Sigmoid colon (tissue), 6 donors: ENCODE measurements at regions not wholly inside any gene's neighbourhood (a gene's known extent, or its start where the extent isn't known, plus 50 kb on each side); places are given as distances from the start of the nearest gene placed in this dataset.

Experiments
- DNase-seq: peaks from one replicate; pipeline ENCODE4 v3.0.0-alpha.2; 2019
- H3K27ac ChIP-seq, 4 donors: fragments of 200-600 bp; sonication (generic); one replicate each; pipeline ENCODE4 v1.5.1; 2016 to 2019; ENCODE audit warnings: mild to moderate bottlenecking in 1 of 4
- H3K27me3 ChIP-seq, 3 donors: fragments of 200-600 bp; sonication (generic); one replicate each; pipeline ENCODE4 v1.5.1; 2019; ENCODE audit warnings: mild to moderate bottlenecking in 1 of 3
- H3K36me3 ChIP-seq, 4 donors: fragments of 200-600 bp; sonication (generic); one replicate each; pipeline ENCODE4 v1.5.1; 2016 to 2019
- H3K4me1 ChIP-seq, 4 donors: fragments of 200-600 bp; sonication (generic); one replicate each; pipeline ENCODE4 v1.5.1; 2017 to 2019
- H3K4me3 ChIP-seq, 4 donors: fragments of 200-600 bp; sonication (generic); one replicate each; pipeline ENCODE4 v1.5.1; 2017 to 2019; ENCODE audit warnings: mild to moderate bottlenecking in 2 of 4, moderate library complexity in 1 of 4
- H3K9me3 ChIP-seq, 4 donors: fragments of 200-600 bp in 3 of 4; sonication (generic) in 3 of 4; one replicate each; pipeline versions ENCODE4 v1.5.1 to v1.6.1; 2013 to 2019
- CTCF ChIP-seq, 4 experiments: fragments of 450-650 bp in 3 of 4; fragments of 200-600 bp in 1 of 4; IDR thresholded peaks; one replicate each; pipeline ENCODE4 v1.5.1; 2016 to 2019; ENCODE audit warnings: antibody characterized with exemption in 4 of 4, mild to moderate bottlenecking in 3 of 4, moderate library complexity in 2 of 4
- EP300 ChIP-seq, 4 donors: sonication (generic); formaldehyde crosslinking; IDR thresholded peaks; one replicate each; pipeline ENCODE4 v1.6.1; 2017; ENCODE audit warnings: antibody characterized with exemption in 4 of 4
- POLR2A ChIP-seq, 2 donors: fragments of 450-650 bp; IDR thresholded peaks; one replicate each; pipeline ENCODE4 v1.6.1; 2016; ENCODE audit warnings: antibody characterized with exemption in 2 of 2, mild to moderate bottlenecking in 2 of 2, moderate library complexity in 2 of 2
- POLR2AphosphoS5 ChIP-seq, 4 donors: sonication (generic); formaldehyde crosslinking; IDR thresholded peaks; one replicate each; pipeline ENCODE4 v1.6.1; 2017; ENCODE audit warnings: antibody characterized with exemption in 4 of 4
- WGBS, 2 donors: extraction: QIAGEN DNeasy Blood & Tissue Kit; methylation state at CpG; one replicate each; pipeline ENCODE4 v1.1.7; 2013; 5-methylcytosine and 5-hydroxymethylcytosine counted together
- intact Hi-C: fragments of 100-400 bp; cut with DNase I; formaldehyde crosslinking; loops from one replicate; pipeline ENCODE4 v1.15.1; 2023
- small RNA-seq, 3 donors: library from RNA; depleted of rRNA; stranded (forward); fragments of <200 nt; gene quantifications; one replicate each; pipeline ENCODE3, GENCODE V24; 2016
- donor health status: healthy with polysubstance abuse.
- donor health status: healthy.

DNA sequence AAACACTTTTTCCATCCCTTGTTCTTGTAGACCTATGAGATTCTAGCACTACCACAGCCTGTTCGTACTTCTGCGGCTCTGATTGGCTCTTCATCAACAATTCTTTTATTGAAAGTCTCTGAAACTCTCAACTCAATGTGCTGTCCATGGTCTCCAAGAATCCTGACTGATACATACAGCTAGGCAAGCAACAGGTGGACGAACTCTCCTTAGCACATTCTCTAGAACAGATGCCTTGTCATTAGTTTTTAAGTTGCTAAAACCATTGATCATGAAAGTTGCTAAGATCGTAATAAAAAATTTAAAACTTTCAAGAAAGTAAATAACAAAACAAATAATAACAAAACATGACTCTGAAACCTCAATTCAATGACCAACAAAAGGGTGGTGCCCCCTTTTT, 210.5 kb downstream of the EPHA4 start:
- TF ChIP-seq EP300 (IDR thresholded peaks at IDR 0.05) = no peak
- no peak for TF ChIP-seq POLR2A (IDR thresholded peaks at IDR 0.05)
- TF ChIP-seq CTCF (IDR thresholded peaks at IDR 0.05) = no peak
- no peak for TF ChIP-seq POLR2AphosphoS5 (IDR thresholded peaks at IDR 0.05)
- WGBS, 2 donors = 95 to 97% methylated on average over 4 of the region's 4 CpGs
- intact Hi-C loops = no loop called here

GRCh38 chr2:221364672-221365071, 207.4 kb downstream of the EPHA4 start:
- WGBS, 2 donors = 49 to 62% methylated on average over 3 of the region's 3 CpGs
- Histone ChIP-seq H3K27me3 (no peaks in the 10 kb centered on the region), H3K9me3 (no peaks in the 10 kb centered on the region), H3K27ac (no peak overlapping the region), H3K4me3 (no peak overlapping the region), H3K4me1 (no peaks in the 10 kb centered on the region), H3K36me3 (no peaks in the 10 kb centered on the region)
- TF ChIP-seq POLR2AphosphoS5 (IDR thresholded peaks at IDR 0.05) (no peak), EP300 (IDR thresholded peaks at IDR 0.05) (no peak), CTCF (IDR thresholded peaks at IDR 0.05) (no peak), POLR2A (IDR thresholded peaks at IDR 0.05) (no peak)
- intact Hi-C loops = no loop called here
- no peak for DNase-seq

More for the DNA sequence above, 210.5 kb downstream of the EPHA4 start:
- no peaks in the 10 kb centered on the region for H3K9me3 ChIP-seq
- no peaks in the 10 kb centered on the region for H3K36me3 ChIP-seq
- no peaks in the 10 kb centered on the region for H3K4me1 ChIP-seq
- DNase-seq = no peak
- no peaks in the 10 kb centered on the region for H3K27me3 ChIP-seq
- H3K4me3 ChIP-seq = no peak overlapping the region
- H3K27ac ChIP-seq = no peak overlapping the region

Small RNA genes lying in the stretch of these regions (small RNA-seq; reads per million reads assigned to genes)
- gene AC011233.1 (0 reads per million in 3 donors), gene MIR4268 (0 reads per million in 3 donors)
